Iris pigment epithelial cell (primary cell): ENCODE measurements at regions not wholly inside any gene's neighbourhood (a gene's known extent, or its start where the extent isn't known, plus 50 kb on each side); places are given as distances from the start of the nearest gene placed in this dataset.

Experiments
- DNase-seq: peaks from one replicate; pipeline ENCODE4 v3.0.0-alpha.2; 2011; ENCODE audit warnings: low read depth

DNA sequence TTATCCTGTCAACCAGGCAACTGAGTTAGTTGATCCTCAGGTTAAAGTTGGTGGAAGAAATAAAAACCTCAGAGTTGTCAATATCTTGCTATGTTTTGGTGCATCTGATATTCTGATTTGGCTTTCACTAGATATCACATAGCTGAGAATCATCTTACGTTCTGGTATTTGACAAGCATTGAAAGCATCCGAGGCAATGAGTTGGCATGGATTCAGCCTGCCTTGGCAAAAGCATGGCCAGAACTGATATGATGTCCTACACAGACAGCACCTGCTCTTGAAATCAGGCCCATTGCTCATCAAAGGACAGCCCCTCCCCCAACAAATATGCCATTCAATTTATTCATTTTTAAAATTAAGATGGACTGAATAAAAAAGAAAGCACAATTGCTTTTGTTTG, 320.7 kb upstream of the ATP2B1 start:
- no peak for DNase-seq

DNA sequence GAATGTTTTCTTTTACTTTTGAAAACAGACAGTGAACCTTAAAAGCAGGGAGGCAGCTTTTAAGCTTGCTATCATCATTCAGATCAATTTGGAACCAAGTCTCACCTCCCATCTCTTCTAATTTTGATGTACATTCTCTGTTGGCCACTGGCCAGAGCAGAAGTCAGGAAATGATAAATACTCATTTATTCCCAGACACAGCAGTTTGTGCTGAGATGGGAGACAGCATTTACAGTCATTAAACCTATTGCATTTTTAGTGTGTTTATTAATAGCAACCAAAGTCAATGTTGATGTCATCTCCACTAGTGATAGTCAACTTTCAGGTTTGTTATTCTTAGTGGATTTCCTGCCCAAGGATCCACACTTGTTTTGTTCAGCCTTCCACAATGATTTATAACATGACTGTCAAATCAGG, 320.0 kb upstream of the ATP2B1 start:
- peak; percentile 36 for DNase-seq

DNA sequence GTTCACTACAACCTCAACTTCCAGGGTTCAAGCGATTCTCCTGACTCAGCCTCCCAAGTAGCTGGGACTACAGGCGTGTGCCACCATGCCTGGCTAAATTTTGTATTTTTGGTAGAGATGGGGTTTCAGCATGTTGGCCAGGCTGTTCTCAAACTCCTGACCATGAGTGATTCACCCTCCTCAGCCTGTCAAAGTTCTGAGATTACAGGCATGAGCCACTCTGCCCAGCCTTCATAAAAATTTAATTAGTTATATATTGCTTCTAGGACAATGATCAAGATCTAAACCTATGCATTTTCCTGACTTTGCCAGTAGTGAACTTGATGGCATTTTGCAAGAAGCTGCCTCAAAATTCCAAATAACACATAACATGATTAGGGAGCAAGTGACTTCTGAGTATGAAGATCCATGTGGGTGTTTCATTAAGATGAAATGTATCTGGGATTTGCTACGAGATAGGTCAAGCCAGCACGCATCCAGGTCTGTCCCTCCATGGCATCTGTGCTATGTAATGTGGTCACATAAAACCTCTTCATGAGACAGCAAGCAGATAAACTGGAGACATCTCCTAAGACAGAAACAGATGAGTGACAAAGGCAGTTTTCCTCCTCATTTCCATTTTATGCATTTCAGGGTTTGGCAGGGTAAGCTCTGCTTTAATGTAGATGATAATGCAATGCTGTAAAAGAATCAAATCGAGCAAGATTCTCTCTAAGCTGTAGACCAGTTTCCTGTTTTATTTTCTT, 319.4 kb upstream of the ATP2B1 start:
- DNase-seq: no peak

DNA sequence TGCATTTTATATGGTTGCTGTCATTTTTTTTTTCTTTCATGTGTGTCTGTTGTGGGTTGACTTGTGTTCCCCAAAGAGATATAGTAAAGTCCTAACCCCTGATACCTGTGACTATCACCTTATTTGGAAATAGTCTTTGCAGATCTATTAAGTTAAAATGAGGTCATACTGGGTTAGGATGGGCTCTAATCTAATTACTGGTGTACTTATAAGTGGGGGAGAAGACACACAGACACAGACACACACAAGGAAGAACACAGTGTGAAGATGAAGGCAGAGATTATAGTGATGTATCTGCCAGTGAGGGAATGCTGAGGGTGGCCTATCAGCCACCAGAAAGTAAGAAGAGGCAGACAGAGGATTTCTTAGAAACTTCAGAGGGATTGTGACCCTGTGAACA, 318.4 kb upstream of the ATP2B1 start:
- no peak for DNase-seq

DNA sequence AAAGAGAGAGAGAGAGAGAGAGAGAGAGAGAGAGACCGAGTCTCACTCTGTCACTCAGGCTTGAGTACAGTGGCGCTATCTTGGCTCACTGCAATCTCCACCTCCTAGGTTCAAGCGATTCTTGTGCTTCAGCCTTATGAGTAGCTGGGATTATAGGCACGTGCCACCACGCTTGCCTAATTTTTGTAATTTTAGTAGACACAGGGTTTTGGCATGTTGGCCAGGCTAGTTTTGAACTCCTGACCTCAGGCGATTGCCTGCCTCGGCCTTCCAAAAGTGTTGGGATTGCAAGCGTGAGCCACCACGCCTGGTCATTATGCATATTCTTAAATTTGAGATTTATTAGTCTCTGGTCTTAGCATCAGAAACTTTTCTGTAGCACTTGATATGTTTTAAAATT, 317.9 kb upstream of the ATP2B1 start:
- DNase-seq: no peak

GRCh38 chr12:90024262-90024661, 315.6 kb upstream of the ATP2B1 start:
- peak; percentile 43 for DNase-seq

- DNase-seq: no peak
Observed at GRCh38 chr12:90023207-90023900, 314.7 kb upstream of the ATP2B1 start.

DNA sequence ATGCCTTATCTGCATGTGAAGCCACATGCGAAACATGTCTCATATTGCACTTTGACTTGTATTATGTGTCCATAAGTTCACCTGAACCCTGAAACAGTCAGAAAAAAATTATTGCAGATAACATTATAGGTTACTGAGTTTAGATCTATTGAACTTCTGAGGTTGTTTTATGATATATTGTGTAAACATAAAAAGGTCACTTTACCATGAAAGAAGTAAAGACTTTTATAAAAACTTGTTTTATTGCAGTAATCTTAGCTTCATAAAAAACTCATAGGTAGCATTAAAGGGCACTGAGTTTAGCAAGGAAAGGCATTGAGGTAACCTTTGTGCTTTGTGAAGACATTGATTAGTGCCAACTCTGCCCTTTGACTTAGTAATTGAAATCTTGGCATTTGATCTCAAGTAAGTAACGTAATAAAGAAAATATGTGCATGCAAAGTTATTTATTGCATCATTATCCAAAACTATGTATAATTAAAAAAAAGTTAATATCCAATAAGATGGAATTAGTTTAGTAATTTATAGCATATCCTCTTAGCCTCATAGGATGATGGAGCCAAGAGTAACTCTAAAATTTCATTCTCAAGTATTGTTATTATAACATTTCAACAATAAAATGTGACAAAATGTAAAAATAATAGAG, 313.3 kb upstream of the ATP2B1 start:
- DNase-seq: no peak

DNA sequence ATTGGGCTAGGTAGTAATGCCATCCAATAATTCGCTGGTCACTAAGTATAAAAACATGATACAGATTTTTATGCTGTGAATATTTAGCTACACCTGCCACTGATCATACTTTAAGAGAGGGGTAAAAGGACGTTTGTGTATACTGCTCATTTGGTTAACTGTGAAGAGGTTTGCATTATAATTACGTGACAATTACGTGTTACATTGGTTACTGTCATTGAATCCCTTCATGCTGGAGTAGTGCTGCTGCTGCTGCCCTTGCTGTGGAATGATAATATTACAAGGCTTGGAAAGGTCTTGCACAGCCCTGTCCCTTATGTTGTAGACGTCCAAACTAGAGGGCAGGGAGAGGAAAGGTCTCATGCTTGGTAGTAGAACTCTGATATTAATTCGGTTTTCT, 312.2 kb upstream of the ATP2B1 start:
- DNase-seq: no peak

DNA sequence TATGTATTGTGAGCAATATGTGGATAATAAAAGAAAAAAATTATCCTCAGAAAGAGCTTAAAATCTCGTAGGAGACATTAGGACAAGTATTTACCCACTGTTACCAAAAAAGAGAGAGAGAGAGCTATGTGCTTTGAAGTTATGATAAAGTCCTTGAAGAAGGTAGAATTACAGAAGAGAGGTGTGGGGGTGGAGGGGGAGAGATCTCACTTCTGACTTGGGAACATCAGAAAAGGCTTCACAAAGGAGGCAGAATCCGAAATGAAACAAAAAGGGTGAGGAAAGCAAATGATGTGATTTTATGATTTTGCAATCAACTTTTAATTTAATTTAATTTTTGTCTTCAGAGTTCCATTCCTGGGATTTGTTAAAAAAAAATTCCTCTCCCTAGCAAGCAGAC, 311.8 kb upstream of the ATP2B1 start:
- DNase-seq: no peak

DNA sequence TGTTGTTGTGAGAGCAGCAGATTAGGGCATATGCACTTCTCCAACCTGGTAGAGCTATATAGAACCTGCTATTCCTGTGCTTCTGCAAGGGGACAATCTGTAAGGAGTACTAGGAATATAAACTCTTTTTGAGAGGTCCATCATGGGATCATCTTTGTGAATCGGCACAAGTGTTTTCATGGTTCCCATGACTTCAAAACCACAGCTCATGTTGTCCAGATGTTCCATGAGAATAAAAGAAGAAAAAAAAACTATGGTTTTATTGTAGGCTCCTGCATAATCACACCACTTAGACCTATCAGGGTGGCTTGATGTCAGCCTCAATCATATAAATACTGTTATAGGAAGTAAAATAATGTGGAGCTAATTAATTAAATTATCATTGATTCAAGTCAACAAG, 311.4 kb upstream of the ATP2B1 start:
- DNase-seq: no peak

GRCh38 chr12:90017316-90017715, 308.7 kb upstream of the ATP2B1 start:
- DNase-seq: no peak

- DNase-seq: no peak
Observed at GRCh38 chr12:90015228-90015627, 306.6 kb upstream of the ATP2B1 start.

GRCh38 chr12:90013409-90013808, 304.8 kb upstream of the ATP2B1 start:
- DNase-seq: no peak

DNA sequence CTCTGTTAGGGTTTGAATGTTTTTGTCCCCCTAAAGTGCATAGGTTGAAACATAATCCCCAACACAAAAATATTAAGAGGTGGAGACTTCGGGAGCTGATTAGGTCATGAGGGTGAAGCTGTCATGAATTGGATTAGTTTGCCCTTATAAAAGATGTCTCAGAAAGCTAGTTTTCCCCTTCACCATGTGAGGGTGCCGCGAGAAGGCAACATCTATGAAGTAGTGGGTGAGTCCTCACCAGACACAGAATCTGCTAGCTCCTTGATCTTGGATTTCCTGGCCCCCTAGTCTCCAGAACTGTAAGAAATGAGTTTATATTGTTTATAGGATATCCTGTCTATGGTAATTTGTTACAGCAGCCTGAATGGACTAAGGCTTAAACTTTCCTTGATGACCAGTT, 301.5 kb upstream of the ATP2B1 start:
- DNase-seq: peak; percentile 38

DNA sequence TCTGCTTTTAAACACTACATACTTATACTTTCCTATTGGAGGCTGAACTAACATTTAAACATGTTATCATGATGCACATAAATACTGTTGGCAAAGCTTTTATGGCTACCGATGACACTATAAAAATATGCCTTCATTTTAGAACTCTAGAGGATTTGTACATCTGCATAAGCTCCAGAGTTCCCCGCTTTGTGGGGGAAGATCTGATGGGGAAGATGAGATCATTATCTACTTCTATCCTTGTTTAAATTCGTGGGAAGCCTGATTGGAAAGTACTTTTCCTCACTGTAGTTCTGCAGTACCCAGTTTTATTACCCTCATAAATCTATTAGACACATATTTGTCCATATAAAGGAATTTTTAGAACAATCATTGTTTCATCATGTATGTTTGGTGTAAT, 299.6 kb upstream of the ATP2B1 start:
- DNase-seq: no peak

DNA sequence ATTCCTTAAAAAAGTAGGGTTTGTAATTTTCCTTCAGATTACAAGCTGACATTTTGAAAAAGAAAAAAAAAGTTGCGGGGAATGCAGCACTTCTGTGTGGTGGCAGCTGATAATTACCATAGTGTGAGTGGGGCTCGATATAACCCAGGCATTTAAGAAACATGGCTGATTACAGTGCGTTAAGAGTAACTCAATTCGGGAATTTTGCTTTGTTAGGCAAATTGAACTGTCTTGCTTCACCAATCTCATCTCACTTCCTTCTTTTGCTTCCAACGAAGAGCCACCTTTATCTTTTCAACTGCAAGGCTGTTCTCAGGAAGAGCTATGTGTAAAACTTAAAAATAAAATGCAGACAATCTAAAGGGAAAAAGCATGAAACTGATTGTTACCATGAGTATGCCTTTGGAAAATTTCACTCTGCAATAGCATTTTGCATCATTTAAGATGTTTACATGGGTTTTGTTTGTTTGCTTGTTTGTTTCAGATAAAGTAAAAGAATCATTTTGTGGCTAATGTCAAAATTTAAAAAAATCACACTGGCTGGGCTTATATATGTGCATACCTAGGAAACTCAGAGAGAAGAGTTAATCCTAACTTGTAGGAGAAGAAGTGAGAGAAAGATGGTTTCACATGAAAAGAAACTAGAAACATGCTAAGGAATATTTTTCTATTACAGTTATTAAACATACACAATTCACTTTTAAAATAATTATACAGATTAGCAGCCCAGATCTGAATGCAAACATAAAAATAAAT, 295.9 kb upstream of the ATP2B1 start:
- no peak for DNase-seq

GRCh38 chr12:90003688-90004087, 295.1 kb upstream of the ATP2B1 start:
- DNase-seq: no peak

DNA sequence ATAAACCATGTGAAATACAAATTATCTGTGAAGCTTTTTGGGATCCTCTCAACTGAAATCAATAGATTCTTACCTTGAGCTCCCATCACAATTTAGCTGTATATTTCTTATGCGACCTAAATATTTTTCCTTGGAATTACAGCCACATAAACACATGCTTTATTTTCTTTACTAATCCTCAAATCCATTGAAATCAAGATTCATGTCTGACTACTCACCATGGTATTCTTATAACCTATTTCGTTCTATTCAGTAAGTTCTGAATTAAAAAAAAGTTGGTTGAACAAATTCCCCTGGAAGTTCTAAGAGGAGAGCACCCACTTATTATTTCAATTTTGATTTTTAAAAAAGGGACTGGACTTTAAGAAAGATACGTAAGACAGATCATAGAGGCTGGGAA, 292.1 kb upstream of the ATP2B1 start:
- no peak for DNase-seq

DNA sequence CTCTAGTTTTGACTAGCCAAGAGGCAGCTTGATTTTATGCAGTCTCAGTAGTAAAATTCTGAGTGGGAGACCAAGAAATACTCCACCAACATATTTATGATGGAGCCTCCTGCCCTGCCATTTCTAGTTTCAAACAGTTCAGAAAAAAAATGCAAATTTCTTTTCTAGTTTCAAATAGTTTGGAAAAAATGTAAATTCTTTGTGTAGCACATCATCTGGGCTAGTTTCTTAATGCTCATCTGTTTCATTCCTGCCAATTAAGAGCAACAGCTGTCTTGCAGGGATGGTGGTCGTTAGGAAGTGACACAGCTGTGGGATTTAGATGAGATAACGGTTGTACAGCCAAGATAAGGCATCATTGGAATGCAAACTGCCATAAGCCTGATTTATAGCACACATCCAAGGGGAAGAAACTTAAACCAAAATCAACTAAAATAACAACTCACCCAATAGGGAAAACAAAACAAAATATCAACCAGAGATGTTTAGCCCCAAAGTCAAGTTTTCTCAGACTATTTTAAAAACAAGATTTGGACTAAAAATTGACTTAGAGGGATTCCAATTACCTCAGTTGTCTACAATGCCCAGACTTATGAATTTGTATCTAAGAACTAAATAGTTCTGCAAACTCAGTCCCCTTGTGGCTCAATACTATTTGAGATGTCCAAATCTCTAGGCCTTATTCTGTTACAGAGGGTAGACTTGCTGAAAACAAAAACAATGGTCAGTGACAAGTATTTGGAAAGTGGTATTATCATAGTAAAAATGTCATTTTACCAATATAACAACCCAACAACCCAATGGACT, 291.3 kb upstream of the ATP2B1 start:
- peak; percentile 44 for DNase-seq

- no peak for DNase-seq
Observed at GRCh38 chr12:89995870-89996269, 287.2 kb upstream of the ATP2B1 start.

DNA sequence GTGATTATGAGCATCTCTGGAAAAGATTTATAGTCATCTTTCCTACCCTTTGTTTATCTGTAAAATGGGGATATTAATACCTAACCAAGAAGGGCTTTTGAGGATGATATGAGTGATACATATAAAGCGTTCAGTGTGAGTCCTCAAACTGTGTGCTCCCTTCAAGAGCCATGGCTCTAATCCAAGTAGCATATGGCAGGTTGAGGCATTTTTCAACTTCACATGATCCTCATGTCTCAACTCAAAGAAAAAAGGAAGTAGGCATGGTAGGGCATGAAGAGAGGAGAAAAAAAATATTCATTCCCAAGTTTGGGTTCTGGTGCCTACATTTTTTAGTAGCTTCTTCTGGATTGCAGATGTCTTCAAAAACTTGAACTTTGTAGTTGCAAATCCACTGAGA, 286.3 kb upstream of the ATP2B1 start:
- DNase-seq: no peak
